Posterior vena cava (tissue), 2 donors: ENCODE measurements at regions not wholly inside any gene's neighbourhood (a gene's known extent, or its start where the extent isn't known, plus 50 kb on each side); places are given as distances from the start of the nearest gene placed in this dataset.

Source experiments
- DNase-seq: peaks from one replicate; pipeline ENCODE4 v3.0.0-alpha.2; 2020; ENCODE audit warnings: low spot score
- intact Hi-C, 2 donors: fragments of 100-400 bp; cut with DNase I; formaldehyde crosslinking; loops; one replicate each; pipeline versions ENCODE4 v1.14.1 to v1.14.2; 2022 to 2023
- donor health status: DM: yes; HTN: yes; CAD: no.
- donor health status: DM: yes; HTN: yes; CAD: no.

DNA sequence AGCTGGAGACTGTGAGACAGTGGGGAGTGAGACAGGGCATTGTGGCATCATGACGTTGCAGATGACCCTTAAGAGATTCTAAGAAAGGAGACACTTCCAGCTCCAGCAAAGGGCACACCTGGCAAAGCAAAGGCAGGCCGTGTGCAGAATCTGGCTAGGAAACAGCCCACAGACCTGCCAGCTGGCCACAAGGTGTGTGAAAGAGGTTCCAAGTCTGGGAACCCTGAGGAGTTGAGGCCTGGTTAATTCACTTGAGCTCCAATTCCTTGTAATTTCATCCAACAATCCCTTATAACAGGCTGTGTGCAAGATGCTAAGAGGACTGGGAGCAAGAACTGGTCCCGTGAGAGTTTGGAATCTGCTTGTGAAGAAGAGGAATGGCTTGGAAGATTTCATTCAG is 72.8 kb upstream of the FAM9A start:
- DNase-seq, result no peak
- intact Hi-C loops, result no loop called here

DNA sequence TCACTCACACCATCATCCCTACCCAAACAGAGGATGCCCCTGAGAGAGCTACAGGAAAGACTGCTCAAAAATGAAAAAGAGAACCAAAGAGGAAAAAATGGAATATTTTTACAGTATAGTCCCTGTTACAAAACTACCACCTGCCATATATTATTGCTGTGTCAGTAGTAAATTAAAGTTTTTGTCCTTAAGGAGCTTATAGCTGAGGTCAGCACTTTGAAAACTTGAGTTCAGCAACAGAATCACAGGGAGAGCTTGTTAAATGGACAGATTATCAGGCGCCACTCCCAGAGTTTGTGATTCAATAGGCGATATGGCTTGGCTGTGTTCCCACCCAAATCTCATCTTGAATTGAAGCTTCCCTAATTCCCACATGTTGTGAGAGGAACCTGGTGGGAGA is 71.9 kb upstream of the FAM9A start:
- DNase-seq, result no peak
- intact Hi-C loops, result no loop called here

GRCh38 chrX:8870411-8870810 is 69.2 kb upstream of the FAM9A start:
- no peak for DNase-seq
- intact Hi-C loops, result no loop called here

DNA sequence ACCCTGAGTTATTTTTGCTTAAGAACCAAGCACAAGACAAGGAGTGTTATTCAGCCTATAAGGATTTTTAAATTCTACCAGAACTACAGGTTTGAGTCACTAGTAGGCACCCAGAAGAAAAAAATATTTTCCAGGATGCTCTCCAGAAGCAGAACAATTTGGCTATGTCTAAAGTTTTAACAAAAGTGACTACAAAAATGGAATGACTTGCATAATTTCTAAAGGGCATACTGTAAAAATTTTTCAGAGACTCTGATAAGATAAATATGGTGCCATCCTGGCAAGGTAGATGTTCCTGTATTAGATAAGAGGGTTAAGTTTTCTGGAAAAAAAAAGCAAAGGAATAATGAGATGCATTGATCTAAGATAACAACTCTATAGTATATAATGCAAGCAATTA is 68.6 kb upstream of the FAM9A start:
- intact Hi-C loops, result no loop called here
- DNase-seq, result no peak

DNA sequence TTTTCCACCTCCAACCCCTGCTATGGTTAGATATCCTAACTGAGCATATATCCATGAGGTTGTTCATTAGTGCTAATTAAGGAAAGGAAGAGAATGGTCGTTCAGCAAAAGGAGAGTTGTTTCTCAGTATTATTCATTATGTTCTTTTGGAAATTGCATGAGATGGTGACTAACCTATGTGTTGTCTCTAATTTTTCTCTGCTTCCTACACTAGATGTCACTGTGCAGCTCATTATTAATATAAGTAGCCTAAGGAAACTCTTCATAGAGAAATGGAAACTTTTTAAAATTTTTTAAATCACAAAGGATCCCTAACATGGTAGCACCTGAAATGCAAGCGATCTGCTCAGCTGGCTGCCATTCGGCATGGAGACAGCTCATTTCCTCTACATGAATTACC is 67.7 kb upstream of the FAM9A start:
- no peak for DNase-seq
- intact Hi-C loops, result no loop called here

DNA sequence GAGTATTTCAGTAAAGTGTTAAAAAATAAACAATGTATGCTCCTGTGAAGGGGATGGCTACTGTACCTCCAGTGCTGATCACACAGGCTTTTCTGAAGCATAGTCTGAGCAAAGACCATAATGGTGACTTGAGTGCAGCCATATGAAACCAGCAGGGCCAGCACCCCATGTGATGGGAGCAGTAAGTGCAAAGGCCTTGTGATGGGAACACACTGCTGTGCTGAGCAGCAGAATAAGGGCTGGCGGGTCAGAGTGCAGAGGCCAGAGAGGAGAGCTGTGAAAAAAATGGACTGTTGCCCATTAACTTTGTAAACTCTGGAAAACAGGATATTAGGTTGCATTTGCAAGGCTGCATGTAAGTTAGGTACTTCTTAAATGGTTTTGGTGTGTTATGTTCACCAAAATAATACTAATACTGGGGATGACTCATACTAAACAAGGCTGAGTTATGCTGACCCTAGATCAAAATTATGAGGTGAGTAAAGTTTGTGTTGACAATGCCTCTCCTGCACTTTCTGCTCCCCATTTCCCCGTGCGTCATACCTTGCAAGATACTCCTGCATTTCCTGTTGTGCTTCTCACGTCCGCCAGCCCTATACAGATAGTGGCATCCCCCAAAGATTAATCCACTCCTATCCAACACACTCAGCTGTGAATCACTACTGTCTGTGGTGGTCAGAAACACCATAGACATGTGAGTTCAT is 67.0 kb upstream of the FAM9A start:
- intact Hi-C loops, result no loop called here
- no peak for DNase-seq

DNA sequence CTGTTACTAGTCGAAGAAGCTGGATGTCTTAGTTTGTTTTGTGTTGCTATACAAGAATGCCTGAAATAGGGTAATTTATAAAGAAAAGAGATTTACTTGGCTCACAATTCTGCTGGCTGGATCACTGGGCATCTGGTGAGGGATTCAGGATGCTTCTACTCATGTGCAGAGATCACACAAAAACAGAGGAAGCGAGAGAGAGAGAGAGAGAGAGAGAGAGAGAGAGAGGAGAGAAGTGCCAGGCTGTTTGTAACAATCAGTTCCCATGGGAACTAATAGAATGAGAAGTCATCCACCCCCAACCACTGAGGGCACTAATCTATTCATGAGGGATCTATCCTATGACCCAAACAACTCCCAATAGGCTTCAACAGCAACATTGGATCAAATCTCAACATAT is 66.2 kb upstream of the FAM9A start:
- intact Hi-C loops, result no loop called here
- DNase-seq, result no peak

DNA sequence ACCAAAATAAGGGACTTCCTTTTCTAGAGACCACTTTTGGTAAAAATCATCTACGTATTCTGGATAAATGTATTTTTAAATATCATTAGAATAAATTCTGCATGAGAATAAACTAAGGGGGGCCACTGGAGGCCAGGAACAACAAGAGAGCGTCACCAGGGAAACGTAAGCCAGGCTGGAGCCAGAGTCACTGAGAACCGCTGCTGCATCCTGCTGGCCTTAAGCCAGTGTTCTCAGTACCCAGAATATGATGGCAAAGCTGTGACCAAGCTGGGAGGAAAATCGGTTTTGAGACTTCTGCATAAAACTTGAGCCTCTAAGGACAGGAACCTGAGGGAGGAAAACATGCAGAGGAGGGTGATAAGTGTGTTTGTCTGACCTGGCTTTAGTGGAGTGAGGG is 63.0 kb upstream of the FAM9A start:
- no peak for DNase-seq
- intact Hi-C loops, result no loop called here

DNA sequence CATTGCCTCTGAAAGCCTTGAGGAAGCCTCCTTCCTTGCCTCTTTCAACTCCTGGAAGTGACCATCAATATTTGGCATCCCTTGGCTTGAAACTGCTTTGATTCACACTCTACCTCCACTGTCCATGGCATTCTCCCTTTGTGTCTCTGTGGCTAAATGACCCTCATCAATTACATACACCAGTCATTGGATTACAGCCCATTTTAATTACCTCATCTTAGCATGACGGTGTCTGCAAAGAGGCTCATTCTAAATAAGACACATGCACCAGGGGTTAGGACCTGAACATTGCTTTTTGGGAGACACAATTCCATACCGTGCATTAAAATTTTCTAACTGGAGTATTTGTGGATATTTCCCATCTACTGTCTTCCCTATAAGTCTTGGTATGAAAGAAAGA is 60.7 kb upstream of the FAM9A start:
- no peak for DNase-seq
- intact Hi-C loops, result no loop called here

GRCh38 chrX:8851231-8851886 is 50.2 kb upstream of the FAM9A start:
- no peak for DNase-seq
- intact Hi-C loops, result no loop called here
